ENCODE measurements at regions not wholly inside any gene's neighbourhood (a gene's known extent, or its start where the extent isn't known, plus 50 kb on each side); places are given as distances from the start of the nearest gene placed in this dataset.
"Not testable (repeated sequence)": the region's sequence is repeated elsewhere in the genome, so short reads cannot be mapped to it uniquely, and the experiment has no call there.

- no peaks in the 10 kb centered on the region for H3K27me3 ChIP-seq (ENCODE audit: control insufficient read depth, insufficient read depth, low read length)
- DNase-seq (ENCODE audit: low read depth, low spot score), result no peak
- CTCF ChIA-PET, result no interaction called here
- H3K9me3 ChIP-seq (ENCODE audit: control insufficient read depth, insufficient read depth, low read length), result no peaks in the 10 kb centered on the region
- no peak overlapping the region for H3K27ac ChIP-seq (ENCODE audit: low read depth, low read length)
- H3K4me3 ChIP-seq (ENCODE audit: low read depth, low read length), result no peak overlapping the region
- POLR2A ChIA-PET, result no interaction called here
- no peak for TF ChIP-seq CTCF (IDR thresholded peaks at IDR 0.05; ENCODE audit: low read depth, low read length)
Measured at GRCh38 chr4:138393886-138394610, 151.9 kb upstream of the SLC7A11 start.

DNA sequence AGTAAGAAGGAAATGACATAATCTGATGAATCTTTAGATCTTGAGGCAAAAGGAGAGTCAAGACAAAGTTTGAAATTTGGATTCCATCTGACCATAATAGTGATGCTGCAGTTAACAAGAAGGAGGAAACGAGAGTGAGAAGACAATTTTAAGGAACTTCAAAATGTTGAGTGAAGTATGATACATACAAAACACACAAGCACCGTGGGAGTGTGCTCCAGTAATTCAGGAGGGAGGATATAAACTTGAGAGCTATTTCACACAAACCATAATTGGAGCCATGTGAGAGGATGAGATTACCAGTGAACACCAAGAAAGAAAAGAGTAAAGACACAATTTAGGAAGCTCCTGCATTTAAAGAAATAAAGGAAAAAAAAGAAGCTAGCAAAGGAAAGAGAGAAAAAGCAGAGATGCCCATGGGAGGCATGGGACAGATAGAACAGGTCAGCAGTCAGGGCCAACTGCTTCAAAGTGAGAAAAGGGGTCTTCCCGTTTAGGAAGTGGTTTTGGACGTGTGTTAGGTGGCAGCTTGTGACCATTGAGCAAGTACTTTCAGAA, 150.7 kb upstream of the SLC7A11 start:
- Histone ChIP-seq H3K4me3 (ENCODE audit: low read depth, low read length) (no peak overlapping the region), H3K27me3 (ENCODE audit: control insufficient read depth, insufficient read depth, low read length) (no peaks in the 10 kb centered on the region), H3K27ac (ENCODE audit: low read depth, low read length) (no peak overlapping the region), H3K9me3 (ENCODE audit: control insufficient read depth, insufficient read depth, low read length) (no peaks in the 10 kb centered on the region)
- TF ChIP-seq CTCF (IDR thresholded peaks at IDR 0.05; ENCODE audit: low read depth, low read length), result no peak
- ChIA-PET POLR2A (no interaction called here), CTCF (no interaction called here)
- no peak for DNase-seq (ENCODE audit: low read depth, low spot score)

- POLR2A ChIA-PET, result no interaction called here
- Histone ChIP-seq H3K27me3 (ENCODE audit: control insufficient read depth, insufficient read depth, low read length) (no peaks in the 10 kb centered on the region), H3K27ac (ENCODE audit: low read depth, low read length) (no peak overlapping the region), H3K4me3 (ENCODE audit: low read depth, low read length) (no peak overlapping the region), H3K9me3 (ENCODE audit: control insufficient read depth, insufficient read depth, low read length) (no peaks in the 10 kb centered on the region)
- no peak for DNase-seq (ENCODE audit: low read depth, low spot score)
- CTCF ChIA-PET, result no interaction called here
- no peak for TF ChIP-seq CTCF (IDR thresholded peaks at IDR 0.05; ENCODE audit: low read depth, low read length)
Measured at GRCh38 chr4:138389976-138390685, 148.0 kb upstream of the SLC7A11 start.

DNA sequence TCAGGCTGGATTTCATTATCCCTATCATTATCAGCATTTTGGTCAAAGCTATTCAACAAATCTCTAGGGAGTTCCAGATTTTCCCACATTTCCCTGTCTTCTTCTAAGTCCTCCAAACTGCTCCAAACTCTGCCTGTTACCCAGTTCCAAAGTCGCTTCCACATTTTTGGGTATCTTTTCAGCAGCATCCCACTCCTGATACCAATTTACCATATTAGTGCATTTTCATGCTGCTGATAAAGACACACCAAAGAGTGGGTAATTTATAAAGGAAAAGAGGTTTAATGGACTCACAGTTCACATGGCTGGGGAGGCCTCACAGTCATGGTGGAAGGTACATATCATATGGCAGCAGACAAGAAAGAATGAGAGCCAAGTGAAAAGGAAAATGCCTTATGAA, 132.8 kb upstream of the SLC7A11 start:
- H3K27ac ChIP-seq (ENCODE audit: low read depth, low read length), result no peak overlapping the region
- ChIA-PET CTCF (no interaction called here), POLR2A (no interaction called here)
- DNase-seq (ENCODE audit: low read depth, low spot score), result no peak
- no peaks in the 10 kb centered on the region; the same call in 1 of the 2 replicates for H3K9me3 ChIP-seq (ENCODE audit: control insufficient read depth, insufficient read depth, low read length)
- H3K4me3 ChIP-seq (ENCODE audit: low read depth, low read length), result no peak overlapping the region
- no peaks in the 10 kb centered on the region for H3K27me3 ChIP-seq (ENCODE audit: control insufficient read depth, insufficient read depth, low read length)
- no peak for TF ChIP-seq CTCF (IDR thresholded peaks at IDR 0.05; ENCODE audit: low read depth, low read length)

GRCh38 chr4:138367942-138368341, 125.8 kb upstream of the SLC7A11 start:
- no peak overlapping the region for H3K27ac ChIP-seq (ENCODE audit: low read depth, low read length)
- POLR2A ChIA-PET, result no interaction called here
- TF ChIP-seq CTCF (IDR thresholded peaks at IDR 0.05; ENCODE audit: low read depth, low read length), result no peak
- CTCF ChIA-PET, result no interaction called here
- no peaks in the 10 kb centered on the region for H3K27me3 ChIP-seq (ENCODE audit: control insufficient read depth, insufficient read depth, low read length)
- H3K4me3 ChIP-seq (ENCODE audit: low read depth, low read length), result no peak overlapping the region
- DNase-seq (ENCODE audit: low read depth, low spot score), result no peak
- no peaks in the 10 kb centered on the region for H3K9me3 ChIP-seq (ENCODE audit: control insufficient read depth, insufficient read depth, low read length)

GRCh38 chr4:138352446-138352845, 110.3 kb upstream of the SLC7A11 start:
- H3K9me3 ChIP-seq (ENCODE audit: control insufficient read depth, insufficient read depth, low read length); H3K4me3 ChIP-seq (ENCODE audit: low read depth, low read length); CTCF ChIA-PET; H3K27ac ChIP-seq (ENCODE audit: low read depth, low read length); DNase-seq (ENCODE audit: low read depth, low spot score); POLR2A ChIA-PET; H3K27me3 ChIP-seq (ENCODE audit: control insufficient read depth, insufficient read depth, low read length): not testable (repeated sequence)
